H9 (cell line): ENCODE measurements at regions not wholly inside any gene's neighbourhood (a gene's known extent, or its start where the extent isn't known, plus 50 kb on each side); places are given as distances from the start of the nearest gene placed in this dataset.

Source experiments
- DNase-seq: peaks from one replicate; pipeline ENCODE4 v3.0.0-alpha.2; 2017
- H2AFZ ChIP-seq: one replicate; pipeline ENCODE4 v1.6.1; 2013; ENCODE audit warnings: mild to moderate bottlenecking, low read length, control low read depth, moderate library complexity
- H2AK5ac ChIP-seq: 2 replicates; pipeline ENCODE4 v1.6.1; 2013; ENCODE audit warnings: low read length, control low read depth, mixed read lengths; ENCODE audit not compliant: insufficient read length
- H2BK120ac ChIP-seq: one replicate; pipeline ENCODE4 v1.6.1; 2013; ENCODE audit warnings: low read depth, mild to moderate bottlenecking, low read length, control low read depth, inconsistent platforms; ENCODE audit not compliant: poor library complexity, severe bottlenecking
- H2BK12ac ChIP-seq: 2 replicates; pipeline ENCODE4 v1.6.1; 2013; ENCODE audit warnings: low read length, control low read depth, mixed read lengths, low read depth; ENCODE audit not compliant: insufficient read length
- H2BK15ac ChIP-seq: 2 replicates; pipeline ENCODE4 v1.6.1; 2013; ENCODE audit warnings: low read depth, low read length, control low read depth
- H2BK20ac ChIP-seq: one replicate; pipeline ENCODE4 v1.6.1; 2013; ENCODE audit warnings: low read depth, mild to moderate bottlenecking, low read length, control low read depth, inconsistent platforms; ENCODE audit not compliant: poor library complexity, severe bottlenecking
- H2BK5ac ChIP-seq: 2 replicates; pipeline ENCODE4 v1.6.1; 2013; ENCODE audit warnings: low read length, control low read depth, mixed read lengths; ENCODE audit not compliant: insufficient read length
- H3K14ac ChIP-seq: 2 replicates; pipeline ENCODE4 v1.6.1; 2013; ENCODE audit warnings: low read length, control low read depth; ENCODE audit not compliant: insufficient read depth
- H3K18ac ChIP-seq: 2 replicates; pipeline ENCODE4 v1.6.1; 2013; ENCODE audit warnings: low read depth, mild to moderate bottlenecking, mixed read lengths, low read length, control low read depth; ENCODE audit not compliant: insufficient read length
- H3K23ac ChIP-seq: 2 replicates; pipeline ENCODE4 v1.6.1; 2013; ENCODE audit warnings: low read length, control low read depth, mixed read lengths, low read depth; ENCODE audit not compliant: insufficient read length
- H3K23me2 ChIP-seq: 2 replicates; pipeline ENCODE4 v1.6.1; 2013; ENCODE audit warnings: low read depth, mild to moderate bottlenecking, mixed read lengths, low read length, control low read depth; ENCODE audit not compliant: insufficient read length, poor library complexity, severe bottlenecking
- H3K27ac ChIP-seq: 2 replicates; pipeline ENCODE4 v1.5.1; 2013; ENCODE audit warnings: low read length, control low read depth, mixed read lengths, low read depth; ENCODE audit not compliant: insufficient read length
- H3K27me3 ChIP-seq: 2 replicates; pipeline ENCODE4 v1.6.1; 2013; ENCODE audit warnings: low read length, control low read depth, inconsistent platforms; ENCODE audit not compliant: insufficient read depth
- H3K4ac ChIP-seq: 2 replicates; pipeline ENCODE4 v1.6.1; 2013; ENCODE audit warnings: low read depth, mild to moderate bottlenecking, control low read depth, inconsistent platforms, low read length, moderate library complexity
- H3K4me1 ChIP-seq: 2 replicates; pipeline ENCODE4 v1.6.1; 2013; ENCODE audit warnings: low read length, control low read depth, inconsistent platforms; ENCODE audit not compliant: insufficient read depth
- H3K4me2 ChIP-seq: 2 replicates; pipeline ENCODE4 v1.6.1; 2013; ENCODE audit warnings: low read length, control low read depth, mixed read lengths; ENCODE audit not compliant: insufficient read length, insufficient read depth
- H3K56ac ChIP-seq: 2 replicates; pipeline ENCODE4 v1.6.1; 2013; ENCODE audit warnings: low read depth, mild to moderate bottlenecking, mixed read lengths, low read length, control low read depth; ENCODE audit not compliant: insufficient read length
- H3K79me1 ChIP-seq: 2 replicates; pipeline ENCODE4 v1.6.1; 2013; ENCODE audit warnings: low read depth, mild to moderate bottlenecking, moderate library complexity, low read length, control low read depth, inconsistent platforms; ENCODE audit not compliant: insufficient read depth, poor library complexity, severe bottlenecking
- H3K79me2 ChIP-seq: 2 replicates; pipeline ENCODE4 v1.6.1; 2013; ENCODE audit warnings: low read length, control low read depth, inconsistent platforms; ENCODE audit not compliant: insufficient read depth
- H3K9ac ChIP-seq: 2 replicates; pipeline ENCODE4 v1.6.1; 2013; ENCODE audit warnings: low read length, control low read depth, mixed read lengths; ENCODE audit not compliant: insufficient read length; ENCODE audit errors: extremely low read depth
- H3K9me3 ChIP-seq: one replicate; pipeline ENCODE4 v1.6.1; 2013; ENCODE audit warnings: low read depth, low read length, inconsistent platforms; ENCODE audit not compliant: control insufficient read depth
- H3T11ph ChIP-seq: one replicate; pipeline ENCODE4 v1.6.1; 2013; ENCODE audit warnings: mild to moderate bottlenecking, low read length, control low read depth, inconsistent platforms
- H4K20me1 ChIP-seq: one replicate; pipeline ENCODE4 v1.6.1; 2013; ENCODE audit not compliant: control insufficient read depth, insufficient read length, insufficient read depth
- H4K5ac ChIP-seq: 2 replicates; pipeline ENCODE4 v1.6.1; 2013; ENCODE audit warnings: low read depth, mild to moderate bottlenecking, mixed read lengths, low read length, control low read depth; ENCODE audit not compliant: insufficient read length
- H4K8ac ChIP-seq: replicated peaks from 2 replicates; pipeline ENCODE4 v1.6.1; 2013; ENCODE audit warnings: low read length, control low read depth, mixed read lengths, low read depth; ENCODE audit not compliant: insufficient read length
- H4K91ac ChIP-seq: 2 replicates; pipeline ENCODE4 v1.6.1; 2013; ENCODE audit warnings: low read depth, mild to moderate bottlenecking, moderate library complexity, mixed read lengths, low read length, control low read depth; ENCODE audit not compliant: insufficient read length
- H3K27ac Mint-ChIP-seq, 3 experiments: 2 replicates in 2 of 3; 3 replicates in 1 of 3; pipeline ENCODE4 v1.8.0; 2020 to 2021; ENCODE audit warnings: mixed read lengths in 3 of 3, mild to moderate bottlenecking in 1 of 3, moderate library complexity in 1 of 3
- H3K27me3 Mint-ChIP-seq: 2 replicates; pipeline ENCODE4 v1.8.0; 2021; ENCODE audit warnings: low read depth, mild to moderate bottlenecking, moderate library complexity, mixed read lengths
- H3K36me3 Mint-ChIP-seq, 3 experiments: 2 replicates in 2 of 3; 3 replicates in 1 of 3; pipeline ENCODE4 v1.8.0; 2020 to 2021; ENCODE audit warnings: low read depth in 3 of 3, mixed read lengths in 3 of 3; ENCODE audit not compliant: insufficient read depth in 1 of 3
- H3K4me1 Mint-ChIP-seq, 2 experiments: 2 replicates each; pipeline ENCODE4 v1.8.0; 2020; ENCODE audit warnings: mixed read lengths in 2 of 2
- H3K4me3 Mint-ChIP-seq, 2 experiments: 2 replicates in 1 of 2; 3 replicates in 1 of 2; pipeline ENCODE4 v1.8.0; 2020 to 2021; ENCODE audit warnings: mild to moderate bottlenecking in 2 of 2, mixed read lengths in 2 of 2, moderate library complexity in 1 of 2
- H3K9me3 Mint-ChIP-seq, 2 experiments: 2 replicates in 1 of 2; 3 replicates in 1 of 2; pipeline ENCODE4 v1.8.0; 2020; ENCODE audit warnings: mild to moderate bottlenecking in 2 of 2, mixed read lengths in 2 of 2, moderate library complexity in 1 of 2
- WGBS: extraction: QIAGEN DNeasy Blood & Tissue Kit; methylation state at CpG from one replicate; pipeline ENCODE4 v1.1.7; 2013; ENCODE audit warnings: missing lambda C conversion rate, low lambda C conversion rate, mixed read lengths; ENCODE audit not compliant: insufficient read length; ENCODE audit errors: extremely low coverage; 5-methylcytosine and 5-hydroxymethylcytosine counted together
- TF ChIP-seq, protein P1 (sequence below): fragments of 200-600 bp; sonication (generic); conservative IDR thresholded peaks from 3 replicates; pipeline ENCODE4 v1.8.0; 2021; ENCODE audit warnings: antibody characterized with exemption, mild to moderate bottlenecking

DNA sequence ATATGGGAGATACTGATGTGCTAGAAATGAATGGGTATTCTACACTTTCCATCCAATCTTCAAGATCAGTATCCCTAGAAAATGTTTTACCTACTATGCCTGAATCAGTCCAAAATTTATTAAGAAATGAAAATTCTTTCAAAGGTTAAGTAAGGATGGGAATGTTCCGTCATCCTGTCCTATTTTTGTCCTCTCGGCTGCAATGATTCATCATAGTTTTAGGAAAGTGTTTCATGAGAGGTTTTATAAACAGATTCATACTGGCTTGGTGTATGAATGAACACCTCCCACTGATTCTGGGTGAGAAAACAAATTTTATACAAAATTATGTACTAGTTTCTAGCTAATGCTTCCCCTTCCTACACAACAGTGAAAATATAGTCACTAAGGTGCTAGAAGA lies 504.6 kb upstream of the NR5A2 start:
- H2BK12ac ChIP-seq = no peak overlapping the region
- no peak overlapping the region for H3T11ph ChIP-seq
- H2AK5ac ChIP-seq = no peak overlapping the region
- H2BK5ac ChIP-seq = no peak overlapping the region
- H3K79me1 ChIP-seq = no peaks in the 10 kb centered on the region
- no peaks in the 10 kb centered on the region for H3K36me3 Mint-ChIP-seq
- H4K8ac ChIP-seq = no peak overlapping the region
- no peaks in the 10 kb centered on the region for H4K20me1 ChIP-seq
- no peak overlapping the region for H3K4me3 Mint-ChIP-seq
- H4K91ac ChIP-seq = no peak overlapping the region
- H3K56ac ChIP-seq = no peak overlapping the region
- H3K14ac ChIP-seq = no peak overlapping the region
- no peak overlapping the region for H3K23ac ChIP-seq
- no peak overlapping the region for H3K18ac ChIP-seq
- no peaks in the 10 kb centered on the region for H3K9me3 Mint-ChIP-seq
- no peaks in the 10 kb centered on the region for H3K9me3 ChIP-seq
- H2AFZ ChIP-seq = no peak overlapping the region
- no peak overlapping the region for H4K5ac ChIP-seq
- no peaks in the 10 kb centered on the region for H3K4me1 Mint-ChIP-seq
- TF ChIP-seq, protein P1, sequence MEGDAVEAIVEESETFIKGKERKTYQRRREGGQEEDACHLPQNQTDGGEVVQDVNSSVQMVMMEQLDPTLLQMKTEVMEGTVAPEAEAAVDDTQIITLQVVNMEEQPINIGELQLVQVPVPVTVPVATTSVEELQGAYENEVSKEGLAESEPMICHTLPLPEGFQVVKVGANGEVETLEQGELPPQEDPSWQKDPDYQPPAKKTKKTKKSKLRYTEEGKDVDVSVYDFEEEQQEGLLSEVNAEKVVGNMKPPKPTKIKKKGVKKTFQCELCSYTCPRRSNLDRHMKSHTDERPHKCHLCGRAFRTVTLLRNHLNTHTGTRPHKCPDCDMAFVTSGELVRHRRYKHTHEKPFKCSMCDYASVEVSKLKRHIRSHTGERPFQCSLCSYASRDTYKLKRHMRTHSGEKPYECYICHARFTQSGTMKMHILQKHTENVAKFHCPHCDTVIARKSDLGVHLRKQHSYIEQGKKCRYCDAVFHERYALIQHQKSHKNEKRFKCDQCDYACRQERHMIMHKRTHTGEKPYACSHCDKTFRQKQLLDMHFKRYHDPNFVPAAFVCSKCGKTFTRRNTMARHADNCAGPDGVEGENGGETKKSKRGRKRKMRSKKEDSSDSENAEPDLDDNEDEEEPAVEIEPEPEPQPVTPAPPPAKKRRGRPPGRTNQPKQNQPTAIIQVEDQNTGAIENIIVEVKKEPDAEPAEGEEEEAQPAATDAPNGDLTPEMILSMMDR = no peak
- no peaks in the 10 kb centered on the region for H3K27me3 Mint-ChIP-seq
- no CpG with 5 or more reads among the region's 2 CpGs for WGBS
- H2BK15ac ChIP-seq = no peak overlapping the region
- H3K27me3 ChIP-seq = no peaks in the 10 kb centered on the region
- H3K27ac Mint-ChIP-seq = no peak overlapping the region
- no peaks in the 10 kb centered on the region for H3K79me2 ChIP-seq
- no peaks in the 10 kb centered on the region for H3K23me2 ChIP-seq
- H2BK120ac ChIP-seq = no peak overlapping the region
- H3K4me1 ChIP-seq = no peaks in the 10 kb centered on the region
- H2BK20ac ChIP-seq = no peak overlapping the region
- no peak for DNase-seq
- H3K27ac ChIP-seq = no peak overlapping the region
- H3K9ac ChIP-seq = no peak overlapping the region
- no peak overlapping the region for H3K4me2 ChIP-seq
- no peak overlapping the region for H3K4ac ChIP-seq
